ENCODE measurements at regions not wholly inside any gene's neighbourhood (a gene's known extent, or its start where the extent isn't known, plus 50 kb on each side); places are given as distances from the start of the nearest gene placed in this dataset.

- TF ChIP-seq CTCF (IDR thresholded peaks at IDR 0.05) (no peak), POLR2A (IDR thresholded peaks at IDR 0.05) (no peak), EP300 (IDR thresholded peaks at IDR 0.05) (no peak)
Measured at GRCh38 chr10:120788771-120789170, 62.4 kb upstream of the WDR11 start.

Data from stomach (tissue), 4 donors.